KMS-11 (cell line): ENCODE measurements at regions not wholly inside any gene's neighbourhood (a gene's known extent, or its start where the extent isn't known, plus 50 kb on each side); places are given as distances from the start of the nearest gene placed in this dataset.
"Not testable (repeated sequence)": the region's sequence is repeated elsewhere in the genome, so short reads cannot be mapped to it uniquely, and the experiment has no call there.

Experiments used
- H2AFZ ChIP-seq: fragments of 200-600 bp; sonication (generic); 2 replicates; pipeline ENCODE4 v1.6.1; 2016; ENCODE audit warnings: antibody characterized with exemption, mixed run types, low read depth
- H3K27ac ChIP-seq: fragments of 200-600 bp; sonication (generic); 2 replicates; pipeline ENCODE4 v1.6.1; 2016; ENCODE audit warnings: mild to moderate bottlenecking, mixed run types
- H3K27me3 ChIP-seq: fragments of 200-600 bp; sonication (generic); 2 replicates; pipeline ENCODE4 v1.6.1; 2017; ENCODE audit warnings: mild to moderate bottlenecking, low read depth, mixed run types, moderate library complexity; ENCODE audit not compliant: insufficient read depth
- H3K36me3 ChIP-seq: fragments of 200-600 bp; sonication (generic); 2 replicates; pipeline ENCODE4 v1.6.1; 2017; ENCODE audit warnings: mild to moderate bottlenecking, mixed run types; ENCODE audit not compliant: insufficient read depth
- H3K4me1 ChIP-seq: fragments of 200-600 bp; sonication (generic); 2 replicates; pipeline ENCODE4 v1.6.1; 2016; ENCODE audit warnings: mild to moderate bottlenecking, low read depth, mixed run types; ENCODE audit not compliant: poor library complexity, severe bottlenecking
- H3K4me2 ChIP-seq: fragments of 200-600 bp; sonication (generic); 2 replicates; pipeline ENCODE4 v1.7.0; 2016; ENCODE audit warnings: mild to moderate bottlenecking, mixed run types
- H3K4me3 ChIP-seq: fragments of 200-600 bp; sonication (generic); IDR thresholded peaks from 2 replicates; pipeline ENCODE4 v1.6.1; 2017; ENCODE audit warnings: low read depth, low read length, mixed read lengths; ENCODE audit not compliant: insufficient read depth
- H3K79me2 ChIP-seq: fragments of 200-600 bp; sonication (generic); 2 replicates; pipeline ENCODE4 v1.6.1; 2016; ENCODE audit warnings: low read depth, mixed run types; ENCODE audit not compliant: insufficient read depth
- H3K9ac ChIP-seq: fragments of 200-600 bp; sonication (generic); 2 replicates; pipeline ENCODE4 v1.6.1; 2016; ENCODE audit warnings: mild to moderate bottlenecking, mixed run types
- H4K20me1 ChIP-seq: fragments of 200-600 bp; sonication (generic); 2 replicates; pipeline ENCODE4 v1.6.1; 2016; ENCODE audit warnings: mild to moderate bottlenecking, mixed run types; ENCODE audit not compliant: insufficient read depth
- TF ChIP-seq, protein P1 (sequence below): fragments of 200-600 bp; sonication (generic); conservative IDR thresholded peaks from 2 replicates; pipeline ENCODE4 v1.6.1; 2017; ENCODE audit warnings: low read depth, mild to moderate bottlenecking, antibody characterized with exemption, low read length, moderate library complexity, mixed read lengths

DNA sequence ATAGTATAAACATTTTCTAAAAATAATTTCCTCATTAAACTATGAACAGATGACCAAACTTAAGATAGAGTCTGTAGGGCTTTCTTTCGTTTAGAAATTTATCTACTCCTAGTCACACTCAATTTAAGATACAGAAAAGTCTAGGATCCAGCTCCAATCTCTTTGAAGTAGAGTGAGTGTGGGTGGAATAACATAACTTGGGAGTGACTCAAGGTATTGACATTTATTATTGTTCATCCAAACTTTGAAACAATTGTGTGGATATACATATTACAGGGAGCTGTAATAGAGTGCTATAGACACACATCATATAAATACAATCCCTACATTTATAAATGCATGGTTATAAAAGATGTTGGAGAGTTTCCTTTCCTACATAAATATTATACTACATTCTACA is 715.2 kb upstream of the MANEA start:
- H3K79me2 ChIP-seq, result no peaks in the 10 kb centered on the region
- H3K36me3 ChIP-seq, result no peaks in the 10 kb centered on the region
- H2AFZ ChIP-seq, result no peak overlapping the region
- TF ChIP-seq, protein P1, sequence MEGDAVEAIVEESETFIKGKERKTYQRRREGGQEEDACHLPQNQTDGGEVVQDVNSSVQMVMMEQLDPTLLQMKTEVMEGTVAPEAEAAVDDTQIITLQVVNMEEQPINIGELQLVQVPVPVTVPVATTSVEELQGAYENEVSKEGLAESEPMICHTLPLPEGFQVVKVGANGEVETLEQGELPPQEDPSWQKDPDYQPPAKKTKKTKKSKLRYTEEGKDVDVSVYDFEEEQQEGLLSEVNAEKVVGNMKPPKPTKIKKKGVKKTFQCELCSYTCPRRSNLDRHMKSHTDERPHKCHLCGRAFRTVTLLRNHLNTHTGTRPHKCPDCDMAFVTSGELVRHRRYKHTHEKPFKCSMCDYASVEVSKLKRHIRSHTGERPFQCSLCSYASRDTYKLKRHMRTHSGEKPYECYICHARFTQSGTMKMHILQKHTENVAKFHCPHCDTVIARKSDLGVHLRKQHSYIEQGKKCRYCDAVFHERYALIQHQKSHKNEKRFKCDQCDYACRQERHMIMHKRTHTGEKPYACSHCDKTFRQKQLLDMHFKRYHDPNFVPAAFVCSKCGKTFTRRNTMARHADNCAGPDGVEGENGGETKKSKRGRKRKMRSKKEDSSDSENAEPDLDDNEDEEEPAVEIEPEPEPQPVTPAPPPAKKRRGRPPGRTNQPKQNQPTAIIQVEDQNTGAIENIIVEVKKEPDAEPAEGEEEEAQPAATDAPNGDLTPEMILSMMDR, result no peak
- H3K4me3 ChIP-seq, result no peak overlapping the region
- no peaks in the 10 kb centered on the region for H3K4me1 ChIP-seq
- no peak overlapping the region for H3K9ac ChIP-seq
- H3K27ac ChIP-seq, result no peak overlapping the region
- no peaks in the 10 kb centered on the region for H3K27me3 ChIP-seq
- H3K4me2 ChIP-seq, result no peak overlapping the region
- H4K20me1 ChIP-seq, result no peaks in the 10 kb centered on the region

DNA sequence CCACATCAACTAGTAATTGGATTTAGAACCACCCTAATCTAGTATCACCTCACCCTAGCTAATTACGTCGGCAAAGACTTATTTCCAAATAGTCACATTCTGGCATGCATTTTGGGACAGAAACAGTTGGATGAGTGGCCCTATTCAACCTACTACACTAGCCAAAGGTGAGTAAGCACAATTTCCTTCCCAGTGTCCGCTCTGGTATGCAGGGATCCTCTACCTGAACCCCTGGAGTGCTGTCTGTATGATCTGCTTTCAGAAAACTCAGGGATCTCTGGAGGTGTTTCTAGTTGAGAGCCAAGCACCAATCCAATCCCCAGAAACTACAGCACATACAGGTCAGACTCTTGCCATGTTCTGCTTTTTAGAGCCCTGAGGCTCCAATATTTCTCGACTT is 717.4 kb upstream of the MANEA start:
- H3K4me2 ChIP-seq, result no peak overlapping the region
- no peak overlapping the region for H2AFZ ChIP-seq

DNA sequence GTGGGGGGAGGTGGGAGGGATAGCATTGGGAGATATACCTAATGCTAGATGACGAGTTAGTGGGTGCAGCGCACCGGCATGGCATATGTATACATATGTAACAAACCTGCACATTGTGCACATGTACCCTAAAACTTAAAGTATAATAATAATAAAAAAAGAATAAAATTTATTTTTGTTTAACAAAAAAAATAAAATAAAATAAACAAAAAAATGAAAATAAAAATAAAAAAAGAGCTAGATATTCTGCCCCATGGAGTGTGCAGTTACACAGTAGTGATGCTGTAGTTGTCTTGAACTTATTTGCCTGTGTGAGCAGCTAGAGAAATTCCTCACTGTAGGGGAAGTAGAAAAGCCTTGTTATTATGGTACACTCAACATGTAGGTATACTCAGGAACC is 720.3 kb upstream of the MANEA start:
- not testable (repeated sequence) for H3K27me3 ChIP-seq, H4K20me1 ChIP-seq, H3K79me2 ChIP-seq, H3K9ac ChIP-seq, H2AFZ ChIP-seq, H3K27ac ChIP-seq, H3K4me1 ChIP-seq, H3K4me3 ChIP-seq, H3K4me2 ChIP-seq, H3K36me3 ChIP-seq

More for the DNA sequence above, 717.4 kb upstream of the MANEA start:
- Histone ChIP-seq H3K27ac (no peak overlapping the region), H3K4me3 (no peak overlapping the region), H3K4me1 (no peaks in the 10 kb centered on the region), H4K20me1 (no peaks in the 10 kb centered on the region), H3K9ac (no peak overlapping the region), H3K36me3 (no peaks in the 10 kb centered on the region), H3K27me3 (no peaks in the 10 kb centered on the region), H3K79me2 (no peaks in the 10 kb centered on the region)
- TF ChIP-seq, protein P1, result no peak

DNA sequence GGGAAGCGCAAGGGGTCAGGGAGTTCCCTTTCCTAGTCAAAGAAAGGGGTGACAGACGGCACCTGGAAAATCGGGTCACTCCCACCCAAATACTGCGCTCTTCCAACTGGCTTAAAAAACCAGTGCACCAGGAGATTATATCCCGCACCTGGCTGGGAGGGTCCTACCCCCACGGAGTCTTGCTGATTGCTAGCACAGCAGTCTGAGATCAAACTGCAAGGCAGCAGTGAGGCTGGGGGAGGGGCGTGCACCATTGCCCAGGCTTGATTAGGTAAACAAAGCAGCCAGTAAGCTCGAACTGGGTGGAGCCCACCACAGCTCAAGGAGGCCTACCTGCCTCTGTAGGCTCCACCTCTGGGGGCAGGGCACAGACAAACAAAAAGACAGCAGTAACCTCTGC is 726.0 kb upstream of the MANEA start:
- H2AFZ ChIP-seq, H3K27ac ChIP-seq, H3K4me1 ChIP-seq, H3K27me3 ChIP-seq, H4K20me1 ChIP-seq, H3K4me3 ChIP-seq, H3K36me3 ChIP-seq, H3K4me2 ChIP-seq, H3K79me2 ChIP-seq, H3K9ac ChIP-seq: not testable (repeated sequence)

DNA sequence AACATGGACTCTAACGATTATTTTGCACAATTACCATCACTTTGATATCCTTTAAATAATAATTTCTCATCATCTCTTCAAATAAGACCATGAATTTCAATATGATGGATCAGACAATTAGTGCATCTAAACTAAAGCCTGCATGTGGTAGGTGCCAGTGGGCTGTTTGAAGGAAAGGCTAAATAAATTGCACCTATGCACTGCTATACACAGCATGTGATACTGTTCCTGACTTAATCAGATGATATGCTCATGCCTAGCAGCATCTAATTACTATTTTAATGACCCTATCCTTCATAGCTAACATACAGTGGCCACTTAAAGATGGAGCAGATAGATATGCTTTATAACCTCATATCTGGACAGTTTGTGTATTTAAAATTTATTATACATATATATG is 731.6 kb upstream of the MANEA start:
- no peak overlapping the region for H3K27ac ChIP-seq
- no peaks in the 10 kb centered on the region for H3K4me1 ChIP-seq
- no peaks in the 10 kb centered on the region for H4K20me1 ChIP-seq
- no peaks in the 10 kb centered on the region for H3K27me3 ChIP-seq
- no peaks in the 10 kb centered on the region for H3K36me3 ChIP-seq
- H3K4me2 ChIP-seq, result no peak overlapping the region
- no peak overlapping the region for H3K4me3 ChIP-seq
- TF ChIP-seq, protein P1, result no peak
- H3K79me2 ChIP-seq, result no peaks in the 10 kb centered on the region
- H3K9ac ChIP-seq, result no peak overlapping the region
- no peak overlapping the region for H2AFZ ChIP-seq

DNA sequence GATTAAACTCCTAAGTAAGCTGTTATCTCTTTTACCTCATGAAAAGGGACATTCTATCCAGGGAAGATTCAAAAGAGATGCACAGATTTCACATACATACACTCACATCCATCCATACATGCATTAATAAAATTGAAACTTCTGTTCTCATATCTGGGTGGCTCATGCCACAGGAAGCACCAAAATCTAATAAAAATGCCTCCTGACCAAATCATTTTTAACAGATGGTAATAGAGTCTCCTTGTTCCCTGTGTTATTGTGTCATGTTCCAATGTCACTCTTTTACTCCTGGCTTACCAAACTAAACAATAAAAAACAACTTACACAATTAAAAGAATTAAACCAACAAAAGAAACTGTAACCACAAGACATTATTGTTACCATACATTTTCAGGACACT is 742.1 kb upstream of the MANEA start:
- Histone ChIP-seq H3K9ac (no peak overlapping the region), H2AFZ (no peak overlapping the region), H4K20me1 (no peaks in the 10 kb centered on the region), H3K27ac (no peak overlapping the region), H3K36me3 (no peaks in the 10 kb centered on the region), H3K4me3 (no peak overlapping the region), H3K79me2 (no peaks in the 10 kb centered on the region), H3K27me3 (no peaks in the 10 kb centered on the region), H3K4me1 (no peaks in the 10 kb centered on the region), H3K4me2 (no peak overlapping the region)
- TF ChIP-seq, protein P1, result no peak
